HepG2 (cell line): ENCODE measurements at regions not wholly inside any gene's neighbourhood (a gene's known extent, or its start where the extent isn't known, plus 50 kb on each side); places are given as distances from the start of the nearest gene placed in this dataset.

ENCODE experiments used
- ATAC-seq: fragments of 200-7000 bp; cut with Tn5 transposase; 3 replicates; pipeline ENCODE4 v1.9.1; 2020; ENCODE audit warnings: mild to moderate bottlenecking, moderate library complexity
- BruUV-seq: library from RNA; stranded (reverse); fragments of 400-500 nt; replicated peaks from 2 replicates; lab custom pipeline; 2021; lab: Mats Ljungman, UMichigan
- CTCF ChIA-PET: fragments of 300-600 bp; formaldehyde crosslinking; extraction: SDS; loops from one replicate; lab custom pipeline; 2021; ENCODE audit warnings: low total read pairs, inconsistent platforms, low intra/inter-chr PET ratio; lab: Yijun Ruan, JAX
- POLR2A ChIA-PET: fragments of 350-600 bp; sonication (Branson Sonifier 250); formaldehyde crosslinking; loops from one replicate; lab custom pipeline; 2020; ENCODE audit warnings: antibody characterized with exemption, inconsistent platforms; lab: Yijun Ruan, JAX
- DNase-seq: peaks from one replicate; pipeline ENCODE4 v3.0.0-alpha.2; 2015; ENCODE audit warnings: low spot score
- FAIRE-seq: peaks from 3 replicates; lab custom pipeline; 2011; peaks lifted over from hg19 to GRCh38; lab: Jason Lieb, UNC
- H2AFZ ChIP-seq: one replicate; pipeline ENCODE4 v1.6.1; 2011; ENCODE audit warnings: low read length, inconsistent platforms
- H3K27ac ChIP-seq: fragments of 300-600 bp; 3 replicates; pipeline ENCODE4 v1.8.0; 2011; ENCODE audit warnings: mixed run types, mild to moderate bottlenecking, mixed read lengths, low read length, inconsistent platforms; ENCODE audit not compliant: insufficient read depth; ENCODE audit errors: extremely low read length
- H3K27me3 ChIP-seq, 2 experiments: fragments of 200-600 bp in 1 of 2; 2 replicates in 1 of 2; 3 replicates in 1 of 2; pipeline versions ENCODE4 v1.6.0 to v1.8.0; 2011; ENCODE audit warnings: low read length in 2 of 2, mild to moderate bottlenecking in 2 of 2, moderate library complexity in 2 of 2, inconsistent platforms in 1 of 2; ENCODE audit not compliant: insufficient read depth in 2 of 2, control insufficient read depth in 1 of 2
- H3K36me3 ChIP-seq, 2 experiments: fragments of 200-600 bp in 1 of 2; replicated peaks in 1 of 2; 2 replicates in 1 of 2; 3 replicates in 1 of 2; pipeline versions ENCODE4 v1.5.1 to v1.8.0; 2011; ENCODE audit warnings: low read length in 2 of 2, inconsistent platforms in 1 of 2; ENCODE audit not compliant: insufficient read depth in 2 of 2, control insufficient read depth in 1 of 2
- H3K4me1 ChIP-seq: 2 replicates; pipeline ENCODE4 v1.5.1; 2012; ENCODE audit warnings: low read length, inconsistent platforms; ENCODE audit not compliant: insufficient read depth
- H3K4me2 ChIP-seq: 2 replicates; pipeline ENCODE4 v1.6.0; 2011; ENCODE audit warnings: low read depth, low read length, inconsistent platforms
- H3K4me3 ChIP-seq, 3 experiments: fragments of 200-600 bp in 1 of 3; sonication (generic), shearing (Covaris generic) in 1 of 3; replicated peaks in 1 of 3; 2 replicates each; pipeline ENCODE4 v1.5.1; 2011 to 2016; ENCODE audit warnings: low read length in 3 of 3, inconsistent platforms in 2 of 3, low read depth in 2 of 3, mild to moderate bottlenecking in 2 of 3, control low read depth in 1 of 3, mixed read lengths in 1 of 3; ENCODE audit not compliant: insufficient read depth in 1 of 3
- H3K79me2 ChIP-seq: one replicate; pipeline ENCODE4 v1.6.1; 2011; ENCODE audit warnings: low read length, inconsistent platforms; ENCODE audit not compliant: insufficient read depth
- H3K9ac ChIP-seq: 2 replicates; pipeline ENCODE4 v1.6.0; 2011; ENCODE audit warnings: mild to moderate bottlenecking, low read depth, low read length, inconsistent platforms; ENCODE audit not compliant: insufficient read depth
- H3K9me3 ChIP-seq: 2 replicates; pipeline ENCODE4 v1.5.1; 2012; ENCODE audit warnings: mild to moderate bottlenecking, low read length
- H4K20me1 ChIP-seq: 2 replicates; pipeline ENCODE4 v1.6.0; 2011; ENCODE audit warnings: inconsistent platforms, mild to moderate bottlenecking, low read length, moderate library complexity; ENCODE audit not compliant: insufficient read depth
- ATM ChIP-seq: fragments of 450-650 bp; IDR thresholded peaks from 2 replicates; pipeline ENCODE4 v1.7.1; 2017; ENCODE audit warnings: mild to moderate bottlenecking, borderline replicate concordance
- CBFB ChIP-seq: sonication (generic); formaldehyde crosslinking; IDR thresholded peaks from 2 replicates; pipeline ENCODE4 v1.4.0; 2020; ENCODE audit warnings: missing genetic modification reagents
- GPBP1L1 ChIP-seq: sonication (generic); formaldehyde crosslinking; IDR thresholded peaks from 2 replicates; pipeline ENCODE4 v1.5.0; 2020; ENCODE audit warnings: mild to moderate bottlenecking, missing genetic modification reagents
- GRHL1 ChIP-seq: sonication (generic); formaldehyde crosslinking; conservative IDR thresholded peaks from 2 replicates; pipeline ENCODE4 v1.8.0; 2022; ENCODE audit warnings: missing genetic modification reagents
- KLF12 ChIP-seq: sonication (generic); formaldehyde crosslinking; IDR thresholded peaks from 2 replicates; pipeline ENCODE4 v1.4.0; 2020; ENCODE audit warnings: missing genetic modification reagents, borderline replicate concordance
- NCOA2 ChIP-seq: sonication (generic); formaldehyde crosslinking; IDR thresholded peaks from 2 replicates; pipeline ENCODE4 v1.8.0; 2022; ENCODE audit warnings: inconsistent platforms
- NCOR1 ChIP-seq: fragments of 200-600 bp; sonication (generic); IDR thresholded peaks from 2 replicates; pipeline ENCODE4 v1.7.0; 2017; ENCODE audit warnings: antibody characterized with exemption, low read length, borderline replicate concordance
- ZBTB49 ChIP-seq: sonication (generic); formaldehyde crosslinking; IDR thresholded peaks from 2 replicates; pipeline ENCODE4 v1.4.0; 2020; ENCODE audit warnings: missing genetic modification reagents, borderline replicate concordance
- ZMYM4 ChIP-seq: sonication (generic); formaldehyde crosslinking; IDR thresholded peaks from 2 replicates; pipeline ENCODE4 v1.8.1; 2023; ENCODE audit warnings: mild to moderate bottlenecking, missing genetic modification reagents
- ZNF674 ChIP-seq: sonication (generic); formaldehyde crosslinking; IDR thresholded peaks from 2 replicates; pipeline ENCODE4 v1.5.0; 2020; ENCODE audit warnings: low read depth, mild to moderate bottlenecking, missing genetic modification reagents
- ZNF766 ChIP-seq: sonication (generic); formaldehyde crosslinking; IDR thresholded peaks from 2 replicates; pipeline ENCODE4 v1.5.0; 2020; ENCODE audit warnings: missing genetic modification reagents, borderline replicate concordance
- WGBS: methylation state at CpG from one replicate; pipeline ENCODE4 v1.1.6; 2017; ENCODE audit warnings: low lambda C conversion rate; 5-methylcytosine and 5-hydroxymethylcytosine counted together
- in situ Hi-C: cut with HindIII; loops from 2 replicates; pipeline ENCODE4 v1.10.0; 2017; ENCODE audit warnings: low pct_unique_long_range_greater_than_20kb; ENCODE audit not compliant: extremely low pct_ligation_motif_present
- intact Hi-C: fragments of 100-400 bp; cut with micrococcal nuclease; formaldehyde crosslinking; loops from one replicate; pipeline ENCODE4 v1.10.0; 2022; ENCODE audit not compliant: unreplicated experiment
- TF ChIP-seq, protein P1 (sequence below): IDR thresholded peaks from 2 replicates; pipeline ENCODE4 v1.6.1; 2016; ENCODE audit warnings: control low read depth

DNA sequence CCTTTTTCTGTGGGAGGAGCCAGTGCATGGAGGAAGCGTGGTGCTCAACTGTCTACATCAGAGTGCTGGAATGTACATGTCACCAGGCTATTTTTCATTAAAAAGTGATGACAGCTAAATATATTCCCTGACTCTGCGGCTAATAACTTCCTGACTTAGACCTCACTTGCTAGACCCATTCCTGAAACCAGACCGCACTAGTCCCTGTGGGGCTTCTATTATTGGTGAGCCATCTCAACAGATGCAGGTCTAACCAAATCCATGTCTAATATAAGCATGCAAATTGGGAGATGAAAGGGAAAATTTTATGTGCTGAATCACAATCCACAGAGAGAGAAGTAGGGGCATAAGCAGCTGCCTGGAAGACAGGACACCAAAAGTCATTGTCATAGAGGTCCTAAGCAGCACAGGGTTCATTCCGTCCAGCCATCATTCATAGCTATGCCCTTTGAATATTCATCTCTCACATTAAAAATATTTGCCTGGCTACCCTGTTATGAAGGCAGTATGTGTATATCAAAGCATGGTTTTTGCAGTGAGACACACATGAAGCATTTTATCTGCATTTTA is 110.9 kb upstream of the BLID start:
- BruUV-seq = no TSS peak
- Histone ChIP-seq H3K79me2 (no peaks in the 10 kb centered on the region), H3K4me3 (no peak overlapping the region), H3K27ac (no peak overlapping the region), H3K9me3 (no peaks in the 10 kb centered on the region), H4K20me1 (no peaks in the 10 kb centered on the region), H3K4me2 (no peak overlapping the region), H2AFZ (no peak overlapping the region)
- in situ Hi-C loops = no loop called here
- intact Hi-C loops = no loop called here
- POLR2A ChIA-PET = no interaction called here
- 91% methylated on average over 4 of the region's 4 CpGs for WGBS
- TF ChIP-seq NCOA2 (CRISPR knock-in tag) (no peak), NCOR1 (no peak)
- TF ChIP-seq, all 625 proteins: peak for 0
- DNase-seq (no peak), FAIRE-seq (no peak), ATAC-seq (no peak)
- H3K9ac ChIP-seq = no peak overlapping the region
- no peaks in the 10 kb centered on the region for H3K36me3 ChIP-seq
- peaks cover 17% of the 10 kb centered on the region for H3K4me1 ChIP-seq
- CTCF ChIA-PET = no interaction called here
- H3K27me3 ChIP-seq = no peaks in the 10 kb centered on the region; a peak in 2 of 5 replicates

DNA sequence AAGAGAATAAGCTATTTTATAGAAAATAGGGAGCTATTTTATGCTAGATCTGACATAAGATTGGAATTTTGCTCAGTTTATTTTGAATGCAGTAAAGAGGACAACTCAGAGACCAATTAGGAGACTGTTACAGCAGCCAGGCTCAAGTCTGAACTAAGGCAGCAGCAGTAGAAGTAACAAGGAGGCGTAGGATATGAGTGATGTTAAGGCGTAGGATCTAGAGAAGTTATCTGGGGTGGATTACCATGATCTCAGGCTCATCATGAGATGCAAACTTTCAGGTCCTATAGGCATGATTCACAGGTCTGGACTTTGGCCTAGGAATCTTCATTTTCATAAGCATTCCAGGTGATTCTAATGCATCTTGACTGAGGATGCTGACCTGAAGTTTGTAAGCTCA is 108.9 kb upstream of the BLID start:
- ChIA-PET CTCF (no interaction called here), POLR2A (no interaction called here)
- no peak overlapping the region for H3K9ac ChIP-seq
- peaks cover 12% of the 10 kb centered on the region for H3K4me1 ChIP-seq
- WGBS = 63% methylated on average over 2 of the region's 2 CpGs
- no TSS peak for BruUV-seq
- FAIRE-seq = no peak
- no peaks in the 10 kb centered on the region for H3K79me2 ChIP-seq
- H4K20me1 ChIP-seq = no peaks in the 10 kb centered on the region
- H3K27me3 ChIP-seq = no peaks in the 10 kb centered on the region; a peak in 1 of 5 replicates
- in situ Hi-C loops = no loop called here
- H3K4me3 ChIP-seq = no peak overlapping the region
- H3K9me3 ChIP-seq = no peaks in the 10 kb centered on the region
- no peak for DNase-seq
- no peaks in the 10 kb centered on the region for H3K36me3 ChIP-seq
- intact Hi-C loops = no loop called here
- H3K27ac ChIP-seq = no peak overlapping the region
- no peak for ATAC-seq
- no peak overlapping the region for H3K4me2 ChIP-seq
- no peak overlapping the region for H2AFZ ChIP-seq
- TF ChIP-seq ZNF674 = no peak
- TF ChIP-seq KLF12 (CRISPR knock-in tag) = no peak
- no peak for TF ChIP-seq ZBTB49 (CRISPR knock-in tag)
- no peak for TF ChIP-seq ATM
- no peak for TF ChIP-seq CBFB (CRISPR knock-in tag)
- TF ChIP-seq, protein P1, sequence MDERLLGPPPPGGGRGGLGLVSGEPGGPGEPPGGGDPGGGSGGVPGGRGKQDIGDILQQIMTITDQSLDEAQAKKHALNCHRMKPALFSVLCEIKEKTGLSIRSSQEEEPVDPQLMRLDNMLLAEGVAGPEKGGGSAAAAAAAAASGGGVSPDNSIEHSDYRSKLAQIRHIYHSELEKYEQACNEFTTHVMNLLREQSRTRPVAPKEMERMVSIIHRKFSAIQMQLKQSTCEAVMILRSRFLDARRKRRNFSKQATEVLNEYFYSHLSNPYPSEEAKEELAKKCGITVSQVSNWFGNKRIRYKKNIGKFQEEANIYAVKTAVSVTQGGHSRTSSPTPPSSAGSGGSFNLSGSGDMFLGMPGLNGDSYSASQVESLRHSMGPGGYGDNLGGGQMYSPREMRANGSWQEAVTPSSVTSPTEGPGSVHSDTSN (CRISPR knock-in tag) = no peak
- TF ChIP-seq GPBP1L1 (CRISPR knock-in tag) = no peak
- no peak for TF ChIP-seq ZMYM4 (CRISPR knock-in tag)
- TF ChIP-seq GRHL1 (CRISPR knock-in tag) = no peak
- TF ChIP-seq ZNF766 (CRISPR knock-in tag) = no peak
